Breast epithelium (tissue), 4 donors: ENCODE measurements at regions not wholly inside any gene's neighbourhood (a gene's known extent, or its start where the extent isn't known, plus 50 kb on each side); places are given as distances from the start of the nearest gene placed in this dataset.
"Not testable (repeated sequence)": the region's sequence is repeated elsewhere in the genome, so short reads cannot be mapped to it uniquely, and the experiment has no call there.

Experiments
- DNase-seq, 2 donors: peaks; one replicate each; pipeline ENCODE4 v3.0.0-alpha.2; 2019; ENCODE audit warnings: low spot score in 2 of 2
- H3K27ac ChIP-seq, 2 donors: fragments of 200-600 bp; sonication (generic) in 1 of 2; one replicate each; pipeline ENCODE4 v1.5.1; 2016 to 2019; ENCODE audit warnings: mild to moderate bottlenecking in 1 of 2
- H3K27me3 ChIP-seq, 2 donors: fragments of 200-600 bp; sonication (generic) in 1 of 2; one replicate each; pipeline versions ENCODE4 v1.5.1 to v1.6.0; 2017 to 2019; ENCODE audit warnings: control low read depth in 1 of 2, mild to moderate bottlenecking in 1 of 2
- H3K36me3 ChIP-seq: fragments of 200-600 bp; one replicate; pipeline ENCODE4 v1.5.1; 2019
- H3K4me1 ChIP-seq, 2 donors: fragments of 200-600 bp; sonication (generic); one replicate each; pipeline ENCODE4 v1.5.1; 2016 to 2019; ENCODE audit warnings: control low read depth in 1 of 2
- H3K4me3 ChIP-seq, 3 donors: fragments of 200-600 bp; sonication (generic); 1 replicate in 2 of 3; 2 replicates in 1 of 3; pipeline ENCODE4 v1.5.1; 2016 to 2019; ENCODE audit warnings: mild to moderate bottlenecking in 3 of 3, moderate library complexity in 2 of 3
- H3K9me3 ChIP-seq, 2 donors: fragments of 200-600 bp; sonication (generic) in 1 of 2; one replicate each; pipeline ENCODE4 v1.5.1; 2016 to 2019; ENCODE audit warnings: control low read depth in 1 of 2
- CTCF ChIP-seq, 3 donors: fragments of 450-650 bp; IDR thresholded peaks; one replicate each; pipeline ENCODE4 v1.5.1; 2016 to 2017; ENCODE audit warnings: antibody characterized with exemption in 3 of 3, mild to moderate bottlenecking in 3 of 3, moderate library complexity in 3 of 3
- POLR2A ChIP-seq: fragments of 450-650 bp; IDR thresholded peaks from one replicate; pipeline ENCODE4 v1.6.1; 2016; ENCODE audit warnings: antibody characterized with exemption, mild to moderate bottlenecking, moderate library complexity
- POLR2AphosphoS5 ChIP-seq, 3 donors: sonication (generic); formaldehyde crosslinking; IDR thresholded peaks; one replicate each; pipeline ENCODE4 v1.6.1; 2017; ENCODE audit warnings: antibody characterized with exemption in 3 of 3
- intact Hi-C: fragments of 100-400 bp; cut with DNase I; formaldehyde crosslinking; loops from one replicate; pipeline ENCODE4 v1.15.1; 2023; ENCODE audit warnings: low total_unique reads

DNA sequence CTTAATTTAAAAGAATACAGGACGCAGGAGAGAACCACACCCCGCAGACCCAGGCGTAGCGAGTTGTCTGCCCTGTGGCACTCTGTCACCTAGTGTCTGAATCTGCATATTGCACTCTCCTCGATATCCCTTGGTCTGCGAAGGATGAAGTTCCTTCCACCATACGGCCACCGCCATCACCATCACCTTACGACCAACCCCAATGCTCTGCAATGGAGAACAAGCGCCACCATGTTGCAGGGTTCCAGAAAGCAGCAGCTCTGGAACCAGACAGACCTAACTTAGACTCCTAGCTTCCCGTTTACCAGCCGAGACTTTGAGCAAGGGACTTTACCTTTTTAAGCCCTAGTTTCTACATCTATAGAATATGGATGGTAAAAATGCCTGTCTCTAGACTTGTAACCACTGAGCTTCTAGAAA, 77.4 kb upstream of the DMRT1 start:
- Histone ChIP-seq H3K36me3 (no peaks in the 10 kb centered on the region), H3K27me3 (no peaks in the 10 kb centered on the region), H3K9me3 (no peaks in the 10 kb centered on the region), H3K4me1 (no peaks in the 10 kb centered on the region), H3K4me3 (peak overlapping the region; percentile 7 to 41 (median 24)), H3K27ac (no peak overlapping the region)
- intact Hi-C loops, result loop anchor here (2.0 kb wide), 1 partner anchor 149 kb away; no protein-coding TSS in a partner anchor
- DNase-seq, result peak; percentile 60 to 74
- peak in 1 of 3 donors; percentile 33 for TF ChIP-seq POLR2AphosphoS5 (IDR thresholded peaks at IDR 0.05)
- TF ChIP-seq CTCF (IDR thresholded peaks at IDR 0.05), result peak; percentile 70 to 94 (median 93)
- TF ChIP-seq POLR2A, result no peak

GRCh38 chr9:764986-765385, 76.5 kb upstream of the DMRT1 start:
- TF ChIP-seq POLR2A, result no peak
- no peak for TF ChIP-seq POLR2AphosphoS5 (IDR thresholded peaks at IDR 0.05)
- no peak for TF ChIP-seq CTCF (IDR thresholded peaks at IDR 0.05)
- intact Hi-C loops, result loop anchor here (2.0 kb wide), 1 partner anchor 150 kb away; no protein-coding TSS in a partner anchor
- no peaks in the 10 kb centered on the region for H3K9me3 ChIP-seq
- no peaks in the 10 kb centered on the region for H3K27me3 ChIP-seq
- H3K4me1 ChIP-seq, result no peaks in the 10 kb centered on the region
- H3K36me3 ChIP-seq, result no peaks in the 10 kb centered on the region
- no peak for DNase-seq
- H3K4me3 ChIP-seq, result no peak overlapping the region
- no peak overlapping the region for H3K27ac ChIP-seq

- H3K36me3 ChIP-seq, H3K27ac ChIP-seq, intact Hi-C loops: not testable (repeated sequence)
Observed at GRCh38 chr9:767061-767561, 74.4 kb upstream of the DMRT1 start.

GRCh38 chr9:776086-776485, 65.4 kb upstream of the DMRT1 start:
- TF ChIP-seq POLR2AphosphoS5 (IDR thresholded peaks at IDR 0.05) (no peak), CTCF (IDR thresholded peaks at IDR 0.05) (no peak), POLR2A (no peak)

More at GRCh38 chr9:767061-767561, 74.4 kb upstream of the DMRT1 start:
- H3K27me3 ChIP-seq, H3K4me3 ChIP-seq, H3K4me1 ChIP-seq, H3K9me3 ChIP-seq: not testable (repeated sequence)
- DNase-seq, result peak in 1 of 2 donors; percentile 2

GRCh38 chr9:777978-778377, 63.5 kb upstream of the DMRT1 start:
- no peak for TF ChIP-seq CTCF (IDR thresholded peaks at IDR 0.05)
- no peak for TF ChIP-seq POLR2A
- TF ChIP-seq POLR2AphosphoS5 (IDR thresholded peaks at IDR 0.05), result no peak
- no peak for DNase-seq
- intact Hi-C loops, result no loop called here
- Histone ChIP-seq H3K27me3 (no peaks in the 10 kb centered on the region), H3K4me3 (no peak overlapping the region), H3K9me3 (peaks cover 0 to 19% of the 10 kb centered on the region in 2 donors), H3K27ac (no peak overlapping the region), H3K36me3 (no peaks in the 10 kb centered on the region), H3K4me1 (no peaks in the 10 kb centered on the region)

More at GRCh38 chr9:776086-776485, 65.4 kb upstream of the DMRT1 start:
- Histone ChIP-seq H3K4me3 (no peak overlapping the region), H3K4me1 (no peaks in the 10 kb centered on the region), H3K36me3 (no peaks in the 10 kb centered on the region), H3K9me3 (peaks cover 0 to 19% of the 10 kb centered on the region in 2 donors), H3K27ac (no peak overlapping the region), H3K27me3 (no peaks in the 10 kb centered on the region)
- intact Hi-C loops, result no loop called here
- no peak for DNase-seq
